Liver (tissue), 8 donors: ENCODE measurements at regions not wholly inside any gene's neighbourhood (a gene's known extent, or its start where the extent isn't known, plus 50 kb on each side); places are given as distances from the start of the nearest gene placed in this dataset.

ENCODE experiments used
- DNase-seq: peaks from one replicate; pipeline ENCODE4 v3.0.0-alpha.2; 2017; ENCODE audit warnings: low spot score
- H3K27ac ChIP-seq, 2 donors: one replicate each; pipeline ENCODE4 v1.7.0; 2013; ENCODE audit warnings: inconsistent platforms in 2 of 2, low read length in 2 of 2, control low read depth in 1 of 2, low read depth in 1 of 2, mild to moderate bottlenecking in 1 of 2
- H3K27me3 ChIP-seq, 4 donors: one replicate each; pipeline versions ENCODE4 v1.6.1 to v1.7.0; 2013; ENCODE audit warnings: low read length in 3 of 4, inconsistent platforms in 1 of 4, mild to moderate bottlenecking in 1 of 4, moderate library complexity in 1 of 4; ENCODE audit not compliant: control insufficient read depth in 4 of 4, insufficient read depth in 4 of 4
- H3K36me3 ChIP-seq, 4 donors: one replicate each; pipeline versions ENCODE4 v1.6.1 to v1.7.0; 2013; ENCODE audit warnings: low read length in 3 of 4, mild to moderate bottlenecking in 3 of 4, low read depth in 1 of 4, moderate library complexity in 1 of 4; ENCODE audit not compliant: control insufficient read depth in 4 of 4, insufficient read depth in 3 of 4
- H3K4me1 ChIP-seq, 4 donors: one replicate each; pipeline versions ENCODE4 v1.6.1 to v1.7.0; 2013; ENCODE audit warnings: low read length in 3 of 4, mild to moderate bottlenecking in 3 of 4, moderate library complexity in 1 of 4; ENCODE audit not compliant: control insufficient read depth in 4 of 4, insufficient read depth in 4 of 4
- H3K4me3 ChIP-seq, 3 donors: one replicate each; pipeline versions ENCODE4 v1.6.1 to v1.7.0; 2013; ENCODE audit warnings: low read length in 3 of 3, control low read depth in 1 of 3, low read depth in 1 of 3, mild to moderate bottlenecking in 1 of 3
- H3K9ac ChIP-seq, 2 donors: one replicate each; pipeline ENCODE4 v1.7.0; 2013; ENCODE audit warnings: low read length in 2 of 2, mild to moderate bottlenecking in 2 of 2, moderate library complexity in 2 of 2, control low read depth in 1 of 2, low read depth in 1 of 2
- H3K9me3 ChIP-seq, 4 donors: one replicate each; pipeline versions ENCODE4 v1.6.1 to v1.7.0; 2013; ENCODE audit warnings: low read length in 3 of 4; ENCODE audit not compliant: control insufficient read depth in 4 of 4
- EGR1 ChIP-seq, 2 donors: IDR thresholded peaks; 2 replicates each; pipeline ENCODE4 v1.6.1; 2016 to 2018; ENCODE audit warnings: antibody characterized with exemption in 2 of 2, low read depth in 2 of 2
- FOXA1 ChIP-seq: IDR thresholded peaks from 2 replicates; pipeline ENCODE4 v1.6.1; 2016; ENCODE audit warnings: antibody characterized with exemption
- FOXA2 ChIP-seq: IDR thresholded peaks from 2 replicates; pipeline ENCODE4 v1.6.1; 2016; ENCODE audit warnings: antibody characterized with exemption
- GABPA ChIP-seq, 2 donors: IDR thresholded peaks in 1 of 2; conservative IDR thresholded peaks in 1 of 2; 2 replicates each; pipeline ENCODE4 v1.6.1; 2016; ENCODE audit warnings: antibody characterized with exemption in 2 of 2, mild to moderate bottlenecking in 1 of 2, moderate library complexity in 1 of 2
- HNF4A ChIP-seq, 2 donors: conservative IDR thresholded peaks; 2 replicates each; pipeline ENCODE4 v1.6.1; 2016; ENCODE audit warnings: antibody characterized with exemption in 2 of 2, mild to moderate bottlenecking in 2 of 2
- HNF4G ChIP-seq: IDR thresholded peaks from 2 replicates; pipeline ENCODE4 v1.6.1; 2016; ENCODE audit warnings: antibody characterized with exemption
- JUND ChIP-seq, 2 donors: IDR thresholded peaks; 2 replicates each; pipeline ENCODE4 v1.6.1; 2016; ENCODE audit warnings: antibody characterized with exemption in 2 of 2
- NR2F2 ChIP-seq: IDR thresholded peaks from 2 replicates; pipeline ENCODE4 v1.6.1; 2016; ENCODE audit warnings: antibody characterized with exemption
- RAD21 ChIP-seq, 2 donors: IDR thresholded peaks; 2 replicates each; pipeline ENCODE4 v1.6.1; 2016; ENCODE audit warnings: antibody characterized with exemption in 2 of 2, mild to moderate bottlenecking in 2 of 2
- RXRA ChIP-seq, 2 donors: IDR thresholded peaks; 2 replicates each; pipeline ENCODE4 v1.6.1; 2017 to 2018; ENCODE audit warnings: antibody characterized with exemption in 2 of 2, mild to moderate bottlenecking in 1 of 2
- SP1 ChIP-seq: IDR thresholded peaks from 2 replicates; pipeline ENCODE4 v1.6.1; 2018; ENCODE audit warnings: antibody characterized with exemption, mild to moderate bottlenecking
- TAF1 ChIP-seq: conservative IDR thresholded peaks from 2 replicates; pipeline ENCODE4 v1.6.1; 2016; ENCODE audit warnings: antibody characterized with exemption, mild to moderate bottlenecking
- YY1 ChIP-seq: IDR thresholded peaks from 2 replicates; pipeline ENCODE4 v1.6.1; 2016; ENCODE audit warnings: antibody characterized with exemption, mild to moderate bottlenecking
- WGBS: extraction: QIAGEN DNeasy Blood & Tissue Kit; methylation state at CpG from one replicate; pipeline ENCODE4 v1.1.7; 2013; 5-methylcytosine and 5-hydroxymethylcytosine counted together
- TF ChIP-seq, protein P1 (sequence below): IDR thresholded peaks from 2 replicates; pipeline ENCODE4 v1.6.1; 2016; ENCODE audit warnings: antibody characterized with exemption
- TF ChIP-seq, protein P2 (sequence below): IDR thresholded peaks from 2 replicates; pipeline ENCODE4 v1.6.1; 2016; ENCODE audit warnings: antibody characterized with exemption, mild to moderate bottlenecking
- TF ChIP-seq, protein P3 (sequence below): fragments of 150-350 bp; IDR thresholded peaks from 2 replicates; pipeline ENCODE4 v1.5.1; 2017; ENCODE audit warnings: improper control_type of control experiment, low read depth, low read length; ENCODE audit not compliant: missing input control
- TF ChIP-seq, protein P4 (sequence below): IDR thresholded peaks from 2 replicates; pipeline ENCODE4 v1.6.1; 2016; ENCODE audit warnings: antibody characterized with exemption
- TF ChIP-seq, protein P5 (sequence below): IDR thresholded peaks from 2 replicates; pipeline ENCODE4 v1.6.1; 2016; ENCODE audit warnings: antibody characterized with exemption
- donor health status: healthy.
- donor health status: healthy.
- donor health status: healthy.
- donor health status: healthy.
- donor health status: healthy.

DNA sequence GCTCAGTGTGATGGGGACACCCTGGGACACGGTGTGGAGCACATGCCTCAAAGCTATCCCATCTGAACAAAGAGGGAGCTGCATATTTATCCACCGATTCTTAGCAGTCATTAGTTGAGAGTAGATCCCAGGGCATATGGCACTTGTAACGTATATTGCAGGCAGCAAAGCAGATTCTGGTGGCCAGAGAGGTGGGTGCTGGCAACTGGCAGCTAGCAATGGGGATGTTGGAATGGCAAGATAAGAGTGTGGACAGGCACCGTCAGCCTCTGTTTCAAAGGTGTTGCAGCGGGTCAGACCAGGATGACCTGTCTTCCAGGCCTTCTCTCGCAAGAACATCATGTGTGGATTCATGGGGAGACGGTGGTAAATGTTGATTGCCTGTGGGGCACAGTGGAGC lies 54.0 kb upstream of the ADRA1D start:
- Histone ChIP-seq H3K4me3 (no peak overlapping the region), H3K27ac (no peak overlapping the region), H3K36me3 (no peaks in the 10 kb centered on the region), H3K27me3 (peaks cover 0 to 8% (median 0%) of the 10 kb centered on the region in 4 donors), H3K9ac (no peak overlapping the region), H3K4me1 (no peaks in the 10 kb centered on the region), H3K9me3 (no peaks in the 10 kb centered on the region)
- no peak for DNase-seq
- 71% methylated on average over 7 of the region's 7 CpGs for WGBS
- TF ChIP-seq NR2F2 (no peak), JUND (IDR thresholded peaks at IDR 0.05) (no peak), HNF4A (conservative IDR thresholded peaks at IDR 0.05) (no peak), SP1 (no peak), HNF4G (no peak), YY1 (no peak), RXRA (IDR thresholded peaks at IDR 0.05) (no peak), RAD21 (IDR thresholded peaks at IDR 0.05) (no peak), GABPA (IDR thresholded peaks at IDR 0.05 in 1 of 2, conservative IDR thresholded peaks at IDR 0.05 in 1 of 2) (no peak), FOXA1 (no peak)
- TF ChIP-seq, protein P1, sequence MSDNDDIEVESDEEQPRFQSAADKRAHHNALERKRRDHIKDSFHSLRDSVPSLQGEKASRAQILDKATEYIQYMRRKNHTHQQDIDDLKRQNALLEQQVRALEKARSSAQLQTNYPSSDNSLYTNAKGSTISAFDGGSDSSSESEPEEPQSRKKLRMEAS, result no peak
- TF ChIP-seq, protein P2, sequence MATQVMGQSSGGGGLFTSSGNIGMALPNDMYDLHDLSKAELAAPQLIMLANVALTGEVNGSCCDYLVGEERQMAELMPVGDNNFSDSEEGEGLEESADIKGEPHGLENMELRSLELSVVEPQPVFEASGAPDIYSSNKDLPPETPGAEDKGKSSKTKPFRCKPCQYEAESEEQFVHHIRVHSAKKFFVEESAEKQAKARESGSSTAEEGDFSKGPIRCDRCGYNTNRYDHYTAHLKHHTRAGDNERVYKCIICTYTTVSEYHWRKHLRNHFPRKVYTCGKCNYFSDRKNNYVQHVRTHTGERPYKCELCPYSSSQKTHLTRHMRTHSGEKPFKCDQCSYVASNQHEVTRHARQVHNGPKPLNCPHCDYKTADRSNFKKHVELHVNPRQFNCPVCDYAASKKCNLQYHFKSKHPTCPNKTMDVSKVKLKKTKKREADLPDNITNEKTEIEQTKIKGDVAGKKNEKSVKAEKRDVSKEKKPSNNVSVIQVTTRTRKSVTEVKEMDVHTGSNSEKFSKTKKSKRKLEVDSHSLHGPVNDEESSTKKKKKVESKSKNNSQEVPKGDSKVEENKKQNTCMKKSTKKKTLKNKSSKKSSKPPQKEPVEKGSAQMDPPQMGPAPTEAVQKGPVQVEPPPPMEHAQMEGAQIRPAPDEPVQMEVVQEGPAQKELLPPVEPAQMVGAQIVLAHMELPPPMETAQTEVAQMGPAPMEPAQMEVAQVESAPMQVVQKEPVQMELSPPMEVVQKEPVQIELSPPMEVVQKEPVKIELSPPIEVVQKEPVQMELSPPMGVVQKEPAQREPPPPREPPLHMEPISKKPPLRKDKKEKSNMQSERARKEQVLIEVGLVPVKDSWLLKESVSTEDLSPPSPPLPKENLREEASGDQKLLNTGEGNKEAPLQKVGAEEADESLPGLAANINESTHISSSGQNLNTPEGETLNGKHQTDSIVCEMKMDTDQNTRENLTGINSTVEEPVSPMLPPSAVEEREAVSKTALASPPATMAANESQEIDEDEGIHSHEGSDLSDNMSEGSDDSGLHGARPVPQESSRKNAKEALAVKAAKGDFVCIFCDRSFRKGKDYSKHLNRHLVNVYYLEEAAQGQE, result no peak
- TF ChIP-seq, protein P3, sequence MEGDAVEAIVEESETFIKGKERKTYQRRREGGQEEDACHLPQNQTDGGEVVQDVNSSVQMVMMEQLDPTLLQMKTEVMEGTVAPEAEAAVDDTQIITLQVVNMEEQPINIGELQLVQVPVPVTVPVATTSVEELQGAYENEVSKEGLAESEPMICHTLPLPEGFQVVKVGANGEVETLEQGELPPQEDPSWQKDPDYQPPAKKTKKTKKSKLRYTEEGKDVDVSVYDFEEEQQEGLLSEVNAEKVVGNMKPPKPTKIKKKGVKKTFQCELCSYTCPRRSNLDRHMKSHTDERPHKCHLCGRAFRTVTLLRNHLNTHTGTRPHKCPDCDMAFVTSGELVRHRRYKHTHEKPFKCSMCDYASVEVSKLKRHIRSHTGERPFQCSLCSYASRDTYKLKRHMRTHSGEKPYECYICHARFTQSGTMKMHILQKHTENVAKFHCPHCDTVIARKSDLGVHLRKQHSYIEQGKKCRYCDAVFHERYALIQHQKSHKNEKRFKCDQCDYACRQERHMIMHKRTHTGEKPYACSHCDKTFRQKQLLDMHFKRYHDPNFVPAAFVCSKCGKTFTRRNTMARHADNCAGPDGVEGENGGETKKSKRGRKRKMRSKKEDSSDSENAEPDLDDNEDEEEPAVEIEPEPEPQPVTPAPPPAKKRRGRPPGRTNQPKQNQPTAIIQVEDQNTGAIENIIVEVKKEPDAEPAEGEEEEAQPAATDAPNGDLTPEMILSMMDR, result no peak
- TF ChIP-seq, protein P4, sequence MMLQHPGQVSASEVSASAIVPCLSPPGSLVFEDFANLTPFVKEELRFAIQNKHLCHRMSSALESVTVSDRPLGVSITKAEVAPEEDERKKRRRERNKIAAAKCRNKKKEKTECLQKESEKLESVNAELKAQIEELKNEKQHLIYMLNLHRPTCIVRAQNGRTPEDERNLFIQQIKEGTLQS, result no peak
- TF ChIP-seq, protein P5, sequence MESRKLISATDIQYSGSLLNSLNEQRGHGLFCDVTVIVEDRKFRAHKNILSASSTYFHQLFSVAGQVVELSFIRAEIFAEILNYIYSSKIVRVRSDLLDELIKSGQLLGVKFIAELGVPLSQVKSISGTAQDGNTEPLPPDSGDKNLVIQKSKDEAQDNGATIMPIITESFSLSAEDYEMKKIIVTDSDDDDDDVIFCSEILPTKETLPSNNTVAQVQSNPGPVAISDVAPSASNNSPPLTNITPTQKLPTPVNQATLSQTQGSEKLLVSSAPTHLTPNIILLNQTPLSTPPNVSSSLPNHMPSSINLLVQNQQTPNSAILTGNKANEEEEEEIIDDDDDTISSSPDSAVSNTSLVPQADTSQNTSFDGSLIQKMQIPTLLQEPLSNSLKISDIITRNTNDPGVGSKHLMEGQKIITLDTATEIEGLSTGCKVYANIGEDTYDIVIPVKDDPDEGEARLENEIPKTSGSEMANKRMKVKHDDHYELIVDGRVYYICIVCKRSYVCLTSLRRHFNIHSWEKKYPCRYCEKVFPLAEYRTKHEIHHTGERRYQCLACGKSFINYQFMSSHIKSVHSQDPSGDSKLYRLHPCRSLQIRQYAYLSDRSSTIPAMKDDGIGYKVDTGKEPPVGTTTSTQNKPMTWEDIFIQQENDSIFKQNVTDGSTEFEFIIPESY, result no peak

DNA sequence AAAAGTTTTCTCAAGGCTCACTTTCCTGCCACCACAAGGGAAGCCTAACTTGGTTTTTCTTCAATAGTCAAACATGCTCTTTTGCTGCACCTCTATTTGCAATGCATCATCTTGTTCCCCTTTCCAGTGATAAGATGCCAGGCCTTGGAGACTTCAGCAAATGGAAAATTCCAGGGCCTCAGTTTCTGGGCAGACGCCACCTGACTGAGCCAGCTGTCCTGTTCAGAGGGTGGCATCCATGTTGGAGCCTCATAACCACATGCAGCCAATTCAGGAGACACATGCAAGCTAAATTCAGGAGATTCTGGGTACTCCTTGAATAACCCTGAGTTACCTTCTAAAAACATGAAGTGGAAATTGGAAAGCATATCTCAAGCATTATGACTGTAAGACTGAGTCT lies 51.8 kb upstream of the ADRA1D start:
- Histone ChIP-seq H3K27me3 (peaks cover 0 to 11% (median 0%) of the 10 kb centered on the region in 4 donors), H3K4me1 (no peaks in the 10 kb centered on the region), H3K4me3 (no peak overlapping the region), H3K9ac (no peak overlapping the region), H3K36me3 (no peaks in the 10 kb centered on the region), H3K9me3 (no peaks in the 10 kb centered on the region), H3K27ac (no peak overlapping the region)
- TF ChIP-seq TAF1, result no peak
- no peak for TF ChIP-seq GABPA (IDR thresholded peaks at IDR 0.05 in 1 of 2, conservative IDR thresholded peaks at IDR 0.05 in 1 of 2)
- no peak for TF ChIP-seq YY1
- TF ChIP-seq FOXA1, result no peak
- TF ChIP-seq EGR1 (IDR thresholded peaks at IDR 0.05; ENCODE audit: low read depth in 2 of 2), result no peak
- TF ChIP-seq, protein P3, result no peak
- TF ChIP-seq HNF4A (conservative IDR thresholded peaks at IDR 0.05), result no peak
- TF ChIP-seq SP1, result no peak
- TF ChIP-seq HNF4G, result no peak
- no peak for TF ChIP-seq NR2F2
- no peak for TF ChIP-seq JUND (IDR thresholded peaks at IDR 0.05)
- TF ChIP-seq FOXA2, result no peak
- TF ChIP-seq RAD21 (IDR thresholded peaks at IDR 0.05), result no peak
- TF ChIP-seq, protein P2, result no peak
- WGBS, result 73% methylated on average over 1 of the region's 1 CpG
- DNase-seq, result no peak
